Ascending aorta (tissue), 2 donors: ENCODE measurements at regions not wholly inside any gene's neighbourhood (a gene's known extent, or its start where the extent isn't known, plus 50 kb on each side); places are given as distances from the start of the nearest gene placed in this dataset.

ENCODE experiments used
- DNase-seq, 2 donors: peaks; one replicate each; pipeline ENCODE4 v3.0.0-alpha.2; 2019; ENCODE audit warnings: low spot score in 2 of 2
- H3K27ac ChIP-seq, 2 donors: fragments of 200-600 bp; sonication (generic); one replicate each; pipeline ENCODE4 v1.5.1; 2016 to 2017; ENCODE audit warnings: mild to moderate bottlenecking in 1 of 2
- H3K27me3 ChIP-seq: fragments of 200-600 bp; sonication (generic); one replicate; pipeline ENCODE4 v1.5.1; 2017
- H3K36me3 ChIP-seq, 2 donors: fragments of 200-600 bp; sonication (generic); one replicate each; pipeline ENCODE4 v1.5.1; 2016
- H3K4me1 ChIP-seq, 2 donors: fragments of 200-600 bp; sonication (generic); one replicate each; pipeline ENCODE4 v1.5.1; 2016 to 2017; ENCODE audit warnings: mild to moderate bottlenecking in 1 of 2
- H3K4me3 ChIP-seq, 2 donors: fragments of 200-600 bp; sonication (generic); one replicate each; pipeline ENCODE4 v1.5.1; 2016 to 2017; ENCODE audit warnings: mild to moderate bottlenecking in 1 of 2
- H3K9me3 ChIP-seq, 2 donors: fragments of 200-600 bp; sonication (generic); one replicate each; pipeline ENCODE4 v1.5.1; 2016
- intact Hi-C: fragments of 100-400 bp; cut with DNase I; formaldehyde crosslinking; loops from one replicate; pipeline ENCODE4 v1.15.1; 2023
- TF ChIP-seq, protein P1 (sequence below), 3 experiments: fragments of 200-600 bp in 2 of 3; fragments of 450-650 bp in 1 of 3; sonication (generic) in 2 of 3; IDR thresholded peaks; one replicate each; pipeline ENCODE4 v1.5.1; 2016 to 2019; ENCODE audit warnings: antibody characterized with exemption in 3 of 3, mild to moderate bottlenecking in 1 of 3, moderate library complexity in 1 of 3

DNA sequence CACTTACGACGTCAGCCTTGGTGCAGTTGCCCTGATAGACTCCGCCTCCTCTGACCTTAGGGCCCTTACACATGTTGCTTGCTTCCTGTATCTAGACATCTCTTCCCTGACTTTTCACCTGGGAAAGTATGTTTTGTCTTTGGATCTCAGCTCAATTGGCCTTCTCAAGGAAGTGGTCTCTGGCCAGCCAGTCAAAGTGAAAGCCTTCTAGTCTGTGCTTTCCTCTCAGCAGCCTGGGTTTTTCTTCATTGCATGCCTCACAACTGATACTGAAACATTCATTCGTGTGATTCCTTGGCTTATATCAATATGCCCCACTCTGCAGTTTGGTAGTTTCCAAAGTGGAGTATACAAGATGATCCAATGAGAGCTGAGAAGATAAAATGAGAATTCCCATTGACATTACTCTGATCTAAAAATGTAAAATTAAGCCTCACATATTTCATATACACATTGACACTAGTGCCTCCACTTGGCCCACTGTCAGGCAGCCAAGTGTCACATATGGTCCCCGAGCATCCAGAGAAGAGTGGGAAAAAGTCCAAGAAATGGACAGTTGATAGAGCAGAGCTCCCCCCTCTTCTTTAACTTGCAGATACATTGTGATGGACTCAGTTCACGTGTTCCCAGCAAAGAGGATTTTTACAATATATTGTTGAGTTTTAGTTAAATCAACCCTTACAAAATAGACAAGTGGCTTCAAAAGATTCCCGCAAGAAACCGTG, 371.2 kb upstream of the ASIC2 start:
- Histone ChIP-seq H3K36me3 (no peaks in the 10 kb centered on the region), H3K27me3 (no peaks in the 10 kb centered on the region), H3K27ac (no peak overlapping the region), H3K4me1 (no peaks in the 10 kb centered on the region), H3K4me3 (no peak overlapping the region), H3K9me3 (no peaks in the 10 kb centered on the region)
- intact Hi-C loops: no loop called here
- DNase-seq: peak in 1 of 2 donors; percentile 28
- TF ChIP-seq, protein P1, sequence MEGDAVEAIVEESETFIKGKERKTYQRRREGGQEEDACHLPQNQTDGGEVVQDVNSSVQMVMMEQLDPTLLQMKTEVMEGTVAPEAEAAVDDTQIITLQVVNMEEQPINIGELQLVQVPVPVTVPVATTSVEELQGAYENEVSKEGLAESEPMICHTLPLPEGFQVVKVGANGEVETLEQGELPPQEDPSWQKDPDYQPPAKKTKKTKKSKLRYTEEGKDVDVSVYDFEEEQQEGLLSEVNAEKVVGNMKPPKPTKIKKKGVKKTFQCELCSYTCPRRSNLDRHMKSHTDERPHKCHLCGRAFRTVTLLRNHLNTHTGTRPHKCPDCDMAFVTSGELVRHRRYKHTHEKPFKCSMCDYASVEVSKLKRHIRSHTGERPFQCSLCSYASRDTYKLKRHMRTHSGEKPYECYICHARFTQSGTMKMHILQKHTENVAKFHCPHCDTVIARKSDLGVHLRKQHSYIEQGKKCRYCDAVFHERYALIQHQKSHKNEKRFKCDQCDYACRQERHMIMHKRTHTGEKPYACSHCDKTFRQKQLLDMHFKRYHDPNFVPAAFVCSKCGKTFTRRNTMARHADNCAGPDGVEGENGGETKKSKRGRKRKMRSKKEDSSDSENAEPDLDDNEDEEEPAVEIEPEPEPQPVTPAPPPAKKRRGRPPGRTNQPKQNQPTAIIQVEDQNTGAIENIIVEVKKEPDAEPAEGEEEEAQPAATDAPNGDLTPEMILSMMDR (IDR thresholded peaks at IDR 0.05): no peak

DNA sequence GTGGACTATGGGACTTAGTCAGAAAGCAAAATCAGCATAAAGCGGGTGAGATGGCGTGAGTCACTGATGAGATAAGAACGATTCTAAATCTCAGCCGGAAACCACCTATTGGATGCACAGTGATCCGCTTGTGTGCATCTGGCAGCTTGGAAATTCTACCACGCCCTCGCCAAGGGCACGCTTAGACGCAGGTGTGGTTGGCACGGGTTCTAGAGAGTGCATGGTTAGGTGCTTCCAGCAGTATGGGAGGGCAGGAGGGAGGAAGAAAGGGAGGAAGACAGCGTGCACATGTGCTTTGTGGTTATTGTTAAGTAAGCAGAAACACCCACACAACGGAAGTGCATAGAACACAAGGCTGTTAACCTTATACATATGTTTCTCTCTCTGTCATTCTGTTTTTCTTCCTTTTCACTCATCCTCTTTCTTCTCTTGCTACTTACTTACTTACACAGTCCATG, 374.0 kb upstream of the ASIC2 start:
- no peaks in the 10 kb centered on the region for H3K4me1 ChIP-seq
- intact Hi-C loops: no loop called here
- H3K36me3 ChIP-seq: no peaks in the 10 kb centered on the region
- TF ChIP-seq, protein P1 (IDR thresholded peaks at IDR 0.05): no peak
- H3K4me3 ChIP-seq: no peak overlapping the region
- no peaks in the 10 kb centered on the region for H3K27me3 ChIP-seq
- no peak overlapping the region for H3K27ac ChIP-seq
- DNase-seq: no peak
- H3K9me3 ChIP-seq: no peaks in the 10 kb centered on the region

DNA sequence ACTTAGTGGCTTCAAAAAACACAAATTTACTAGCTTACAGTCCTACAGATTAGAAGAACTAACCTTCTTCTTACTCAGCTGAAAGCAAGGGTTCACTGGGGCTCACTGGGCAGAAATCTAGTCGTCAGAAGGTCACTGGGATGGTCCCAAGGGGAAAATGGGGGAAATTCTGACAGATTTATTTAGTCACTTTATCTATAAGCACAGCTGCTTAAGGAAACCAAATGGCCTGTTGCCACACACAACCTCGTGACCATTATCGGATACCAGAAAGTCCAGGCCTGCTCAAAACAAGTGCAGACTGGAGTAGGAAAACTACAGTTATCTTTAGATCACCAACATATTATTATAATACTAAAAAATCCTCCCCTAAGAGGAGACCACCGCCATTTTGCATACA, 374.6 kb upstream of the ASIC2 start:
- no peaks in the 10 kb centered on the region for H3K4me1 ChIP-seq
- intact Hi-C loops: no loop called here
- no peaks in the 10 kb centered on the region for H3K27me3 ChIP-seq
- H3K4me3 ChIP-seq: no peak overlapping the region
- no peaks in the 10 kb centered on the region for H3K9me3 ChIP-seq
- TF ChIP-seq, protein P1 (IDR thresholded peaks at IDR 0.05): no peak
- H3K36me3 ChIP-seq: no peaks in the 10 kb centered on the region
- DNase-seq: no peak
- H3K27ac ChIP-seq: no peak overlapping the region

DNA sequence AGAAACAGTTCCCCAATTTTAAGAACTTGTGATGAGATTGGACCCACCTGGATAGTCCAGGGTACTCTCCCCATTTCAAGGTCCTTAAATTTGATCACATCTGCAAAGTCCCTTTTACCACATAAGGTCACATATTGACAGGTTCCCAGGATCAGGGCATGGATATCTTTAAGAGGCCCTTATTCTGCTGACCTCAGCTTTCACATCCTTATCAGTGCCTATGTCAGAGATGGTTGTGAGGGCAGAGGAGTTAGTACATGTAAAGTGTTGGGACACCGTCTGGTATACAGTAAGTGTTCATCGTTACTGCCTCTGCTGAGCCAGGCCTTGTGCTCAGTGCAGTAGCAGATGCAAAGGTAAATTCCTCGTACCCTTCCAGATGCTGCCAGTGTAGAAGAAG, 375.4 kb upstream of the ASIC2 start:
- no peak overlapping the region for H3K27ac ChIP-seq
- intact Hi-C loops: no loop called here
- no peaks in the 10 kb centered on the region for H3K4me1 ChIP-seq
- H3K27me3 ChIP-seq: no peaks in the 10 kb centered on the region
- H3K36me3 ChIP-seq: no peaks in the 10 kb centered on the region
- no peak overlapping the region for H3K4me3 ChIP-seq
- no peak for DNase-seq
- TF ChIP-seq, protein P1 (IDR thresholded peaks at IDR 0.05): no peak
- no peaks in the 10 kb centered on the region for H3K9me3 ChIP-seq

DNA sequence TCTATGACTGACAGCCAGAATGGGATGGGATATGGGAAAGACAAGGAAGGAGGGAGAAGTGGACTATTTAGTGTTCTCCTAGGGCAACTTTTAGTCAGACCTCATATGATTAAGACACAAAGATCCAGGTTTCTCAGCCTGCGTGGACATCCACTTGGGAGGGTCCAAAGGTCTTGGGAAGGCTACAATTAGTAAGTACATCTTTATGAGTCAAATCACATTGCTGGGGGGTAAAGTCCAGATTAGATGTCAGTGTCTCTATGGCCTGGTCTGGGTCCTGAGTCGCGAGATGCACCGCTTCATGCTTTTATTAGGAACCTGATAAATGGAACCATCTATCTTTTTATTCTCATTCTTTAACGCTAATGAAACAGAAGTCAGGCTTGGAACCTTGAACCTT, 378.4 kb upstream of the ASIC2 start:
- H3K27me3 ChIP-seq: no peaks in the 10 kb centered on the region
- no peaks in the 10 kb centered on the region for H3K36me3 ChIP-seq
- no peak overlapping the region for H3K27ac ChIP-seq
- no peaks in the 10 kb centered on the region for H3K4me1 ChIP-seq
- DNase-seq: no peak
- intact Hi-C loops: loop anchor here (10.0 kb wide), 3 partner anchors 57 to 647 kb away; no protein-coding TSS in a partner anchor
- no peak overlapping the region for H3K4me3 ChIP-seq
- H3K9me3 ChIP-seq: no peaks in the 10 kb centered on the region
- TF ChIP-seq, protein P1 (IDR thresholded peaks at IDR 0.05): no peak
